Activated B cell treated with CpG ODN at 0.5 μM for 24 hours (primary cell): ENCODE measurements at regions not wholly inside any gene's neighbourhood (a gene's known extent, or its start where the extent isn't known, plus 50 kb on each side); places are given as distances from the start of the nearest gene placed in this dataset.

Experiments used
- ATAC-seq: fragments of 200-7000 bp; cut with Tn5 transposase; one replicate; pipeline ENCODE4 v1.10.0; 2021; ENCODE audit warnings: low read depth, mild to moderate bottlenecking, moderate library complexity
- CTCF ChIA-PET: fragments of 350-600 bp; sonication (Branson Sonifier 250); formaldehyde crosslinking; loops from one replicate; lab custom pipeline; 2021; ENCODE audit warnings: antibody characterized with exemption; lab: Charles Lee
- POLR2A ChIA-PET: fragments of 350-600 bp; sonication (Branson Sonifier 250); formaldehyde crosslinking; loops from one replicate; lab custom pipeline; 2021; ENCODE audit warnings: antibody characterized with exemption; lab: Charles Lee
- DNase-seq: peaks from one replicate; pipeline ENCODE4 v3.0.0; 2022
- H3K27ac Mint-ChIP-seq: one replicate; pipeline ENCODE4 v1.8.0; 2020; ENCODE audit warnings: mixed read lengths
- H3K27me3 Mint-ChIP-seq: one replicate; pipeline ENCODE4 v1.8.0; 2021; ENCODE audit warnings: mixed read lengths
- H3K36me3 Mint-ChIP-seq: one replicate; pipeline ENCODE4 v1.8.0; 2021; ENCODE audit warnings: low read depth, mixed read lengths
- H3K4me1 Mint-ChIP-seq: one replicate; pipeline ENCODE4 v1.8.0; 2021; ENCODE audit warnings: mixed read lengths
- H3K4me3 Mint-ChIP-seq: one replicate; pipeline ENCODE4 v1.8.0; 2020; ENCODE audit warnings: mild to moderate bottlenecking, mixed read lengths
- H3K9me3 Mint-ChIP-seq: one replicate; pipeline ENCODE4 v1.8.0; 2020; ENCODE audit warnings: mixed read lengths
- CTCF ChIP-seq: fragments of 200-600 bp; IDR thresholded peaks from one replicate; pipeline ENCODE4 v1.8.0; 2022; ENCODE audit warnings: antibody characterized with exemption, mild to moderate bottlenecking
- intact Hi-C: fragments of 100-400 bp; cut with micrococcal nuclease; formaldehyde crosslinking; loops from one replicate; pipeline ENCODE4 v1.15.1; 2024

GRCh38 chr11:128339792-128340191, 247.6 kb downstream of the ETS1 start:
- H3K4me3 Mint-ChIP-seq, result no peak overlapping the region
- H3K27ac Mint-ChIP-seq, result no peak overlapping the region
- intact Hi-C loops, result no loop called here
- peaks cover 37% of the 10 kb centered on the region for H3K4me1 Mint-ChIP-seq
- H3K27me3 Mint-ChIP-seq, result no peaks in the 10 kb centered on the region
- DNase-seq, result no peak
- no peaks in the 10 kb centered on the region for H3K36me3 Mint-ChIP-seq
- no peaks in the 10 kb centered on the region for H3K9me3 Mint-ChIP-seq
- ChIA-PET CTCF (no interaction called here), POLR2A (interaction anchor here (1.4 kb wide), 1 partner anchor 182 kb away, joined by 3 read pairs; no protein-coding TSS in a partner anchor)
- TF ChIP-seq CTCF, result no peak
- no peak for ATAC-seq

- DNase-seq, result no peak
- H3K4me3 Mint-ChIP-seq, result no peak overlapping the region
- H3K9me3 Mint-ChIP-seq, result no peaks in the 10 kb centered on the region
- no peaks in the 10 kb centered on the region for H3K27me3 Mint-ChIP-seq
- TF ChIP-seq CTCF, result no peak
- ChIA-PET CTCF (interaction anchor here (1.3 kb wide), 1 partner anchor 16 kb away, joined by 3 read pairs; no protein-coding TSS in a partner anchor), POLR2A (interaction anchor here (1.4 kb wide), 1 partner anchor 182 kb away, joined by 3 read pairs; no protein-coding TSS in a partner anchor)
- no peak for ATAC-seq
- H3K36me3 Mint-ChIP-seq, result no peaks in the 10 kb centered on the region
- intact Hi-C loops, result no loop called here
- H3K27ac Mint-ChIP-seq, result no peak overlapping the region
- H3K4me1 Mint-ChIP-seq, result peaks cover 31% of the 10 kb centered on the region
These were observed 248.5 kb downstream of the ETS1 start for GRCh38 chr11:128338811-128339210.

- ChIA-PET CTCF (no interaction called here), POLR2A (interaction anchor here (1.0 kb wide), 1 partner anchor 86 kb away, joined by 3 read pairs; no protein-coding TSS in a partner anchor)
- Mint-ChIP-seq H3K27ac (no peak overlapping the region), H3K4me1 (peaks cover 10% of the 10 kb centered on the region), H3K36me3 (no peaks in the 10 kb centered on the region), H3K9me3 (no peaks in the 10 kb centered on the region), H3K27me3 (no peaks in the 10 kb centered on the region), H3K4me3 (no peak overlapping the region)
- no peak for ATAC-seq
- intact Hi-C loops, result no loop called here
- no peak for TF ChIP-seq CTCF
- DNase-seq, result no peak
These were observed 251.2 kb downstream of the ETS1 start for GRCh38 chr11:128336203-128336602.

- Mint-ChIP-seq H3K27me3 (no peaks in the 10 kb centered on the region), H3K27ac (no peak overlapping the region), H3K36me3 (no peaks in the 10 kb centered on the region), H3K4me1 (peaks cover 11% of the 10 kb centered on the region), H3K9me3 (no peaks in the 10 kb centered on the region), H3K4me3 (no peak overlapping the region)
- TF ChIP-seq CTCF, result no peak
- POLR2A ChIA-PET, result interaction anchor here (1.0 kb wide), 1 partner anchor 86 kb away, joined by 3 read pairs; no protein-coding TSS in a partner anchor
- CTCF ChIA-PET, result interaction anchor here (0.8 kb wide), 1 partner anchor 11 kb away, joined by 3 read pairs; no protein-coding TSS in a partner anchor
- DNase-seq (no peak), ATAC-seq (no peak)
- intact Hi-C loops, result no loop called here
These were observed 251.6 kb downstream of the ETS1 start for GRCh38 chr11:128335729-128336128.

- Mint-ChIP-seq H3K36me3 (no peaks in the 10 kb centered on the region), H3K9me3 (no peaks in the 10 kb centered on the region), H3K4me1 (peaks cover 19% of the 10 kb centered on the region), H3K27me3 (no peaks in the 10 kb centered on the region), H3K4me3 (no peak overlapping the region), H3K27ac (no peak overlapping the region)
- no peak for TF ChIP-seq CTCF
- intact Hi-C loops, result no loop called here
- ChIA-PET CTCF (interaction anchor here (2.5 kb wide), 1 partner anchor 11 kb away, joined by 6 read pairs; no protein-coding TSS in a partner anchor), POLR2A (no interaction called here)
- DNase-seq (no peak), ATAC-seq (no peak)
These were observed 252.9 kb downstream of the ETS1 start for GRCh38 chr11:128334311-128335044.
